ENCODE measurements at regions not wholly inside any gene's neighbourhood (a gene's known extent, or its start where the extent isn't known, plus 50 kb on each side); places are given as distances from the start of the nearest gene placed in this dataset.

DNA sequence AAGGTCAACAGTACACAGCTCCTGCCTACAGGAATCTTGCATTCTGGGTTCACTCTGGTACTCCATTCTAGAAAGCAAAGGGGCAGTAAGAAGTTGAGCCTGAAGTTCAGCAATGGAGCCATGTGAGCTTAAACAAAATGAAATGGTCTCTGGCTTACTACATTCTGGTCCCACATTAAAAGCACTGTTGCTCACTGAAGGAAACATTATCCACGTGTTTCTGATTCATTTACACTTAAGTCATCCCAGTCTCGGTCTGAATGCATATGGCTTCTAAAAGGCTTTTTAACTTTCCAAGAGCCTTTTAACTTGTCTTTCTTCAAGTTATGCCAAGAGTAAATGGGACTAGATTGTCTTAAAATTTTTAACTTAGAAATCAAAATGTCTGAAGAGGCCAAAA is 177.8 kb downstream of the LNPK start:
- Histone ChIP-seq H3K9me2 (ENCODE audit: low read depth, low read length) (no peaks in the 10 kb centered on the region), H3K9ac (ENCODE audit: low read length) (no peak overlapping the region), H2AFZ (ENCODE audit: low read length) (no peak overlapping the region), H3K9me3 (ENCODE audit: low read length) (no peaks in the 10 kb centered on the region), H3K79me2 (ENCODE audit: insufficient read depth, low read length) (no peaks in the 10 kb centered on the region), H3K4me3 (ENCODE audit: low read depth, low read length, poor library complexity, severe bottlenecking) (no peak overlapping the region), H3K27ac (ENCODE audit: low read depth, low read length, poor library complexity, severe bottlenecking) (no peak overlapping the region), H3F3A (ENCODE audit: insufficient read depth, low read length) (no peaks in the 10 kb centered on the region), H3K36me3 (ENCODE audit: insufficient read depth, low read length) (no peaks in the 10 kb centered on the region), H3K27me3 (ENCODE audit: insufficient read depth, low read length) (no peaks in the 10 kb centered on the region), H3K4me1 (ENCODE audit: insufficient read depth, low read length, severe bottlenecking) (no peaks in the 10 kb centered on the region), H4K20me1 (ENCODE audit: insufficient read depth, low read length) (no peaks in the 10 kb centered on the region), H3K4me2 (ENCODE audit: low read length) (no peak overlapping the region)
- TF ChIP-seq CTCF (IDR thresholded peaks at IDR 0.05; ENCODE audit: low read length) = no peak
- TF ChIP-seq EZH2 (IDR thresholded peaks at IDR 0.05; ENCODE audit: borderline replicate concordance, low read length) = no peak

GRCh38 chr2:175823707-175824073 is 178.4 kb downstream of the LNPK start:
- Histone ChIP-seq H4K20me1 (ENCODE audit: insufficient read depth, low read length) (no peaks in the 10 kb centered on the region), H3K79me2 (ENCODE audit: insufficient read depth, low read length) (no peaks in the 10 kb centered on the region), H2AFZ (ENCODE audit: low read length) (no peak overlapping the region), H3K4me2 (ENCODE audit: low read length) (no peak overlapping the region), H3K4me1 (ENCODE audit: insufficient read depth, low read length, severe bottlenecking) (no peaks in the 10 kb centered on the region), H3K9me2 (ENCODE audit: low read depth, low read length) (no peaks in the 10 kb centered on the region), H3K27me3 (ENCODE audit: insufficient read depth, low read length) (no peaks in the 10 kb centered on the region), H3K9me3 (ENCODE audit: low read length) (no peaks in the 10 kb centered on the region), H3K36me3 (ENCODE audit: insufficient read depth, low read length) (no peaks in the 10 kb centered on the region), H3F3A (ENCODE audit: insufficient read depth, low read length) (no peaks in the 10 kb centered on the region), H3K27ac (ENCODE audit: low read depth, low read length, poor library complexity, severe bottlenecking) (no peak overlapping the region), H3K4me3 (ENCODE audit: low read depth, low read length, poor library complexity, severe bottlenecking) (no peak overlapping the region), H3K9ac (ENCODE audit: low read length) (no peak overlapping the region)
- TF ChIP-seq EZH2 (IDR thresholded peaks at IDR 0.05; ENCODE audit: borderline replicate concordance, low read length) (no peak), CTCF (IDR thresholded peaks at IDR 0.05; ENCODE audit: low read length) (no peak)

GRCh38 chr2:175823002-175823706 is 178.9 kb downstream of the LNPK start:
- no peaks in the 10 kb centered on the region for H3F3A ChIP-seq (ENCODE audit: insufficient read depth, low read length)
- no peaks in the 10 kb centered on the region for H3K9me3 ChIP-seq (ENCODE audit: low read length)
- H3K36me3 ChIP-seq (ENCODE audit: insufficient read depth, low read length) = no peaks in the 10 kb centered on the region
- no peaks in the 10 kb centered on the region for H3K4me1 ChIP-seq (ENCODE audit: insufficient read depth, low read length, severe bottlenecking)
- H4K20me1 ChIP-seq (ENCODE audit: insufficient read depth, low read length) = no peaks in the 10 kb centered on the region
- no peak overlapping the region for H3K4me2 ChIP-seq (ENCODE audit: low read length)
- no peaks in the 10 kb centered on the region for H3K9me2 ChIP-seq (ENCODE audit: low read depth, low read length)
- no peak overlapping the region for H3K9ac ChIP-seq (ENCODE audit: low read length)
- no peak overlapping the region for H3K27ac ChIP-seq (ENCODE audit: low read depth, low read length, poor library complexity, severe bottlenecking)
- H3K27me3 ChIP-seq (ENCODE audit: insufficient read depth, low read length) = no peaks in the 10 kb centered on the region
- TF ChIP-seq EZH2 (IDR thresholded peaks at IDR 0.05; ENCODE audit: borderline replicate concordance, low read length) = no peak
- no peaks in the 10 kb centered on the region for H3K79me2 ChIP-seq (ENCODE audit: insufficient read depth, low read length)
- H2AFZ ChIP-seq (ENCODE audit: low read length) = no peak overlapping the region
- H3K4me3 ChIP-seq (ENCODE audit: low read depth, low read length, poor library complexity, severe bottlenecking) = no peak overlapping the region

DNA sequence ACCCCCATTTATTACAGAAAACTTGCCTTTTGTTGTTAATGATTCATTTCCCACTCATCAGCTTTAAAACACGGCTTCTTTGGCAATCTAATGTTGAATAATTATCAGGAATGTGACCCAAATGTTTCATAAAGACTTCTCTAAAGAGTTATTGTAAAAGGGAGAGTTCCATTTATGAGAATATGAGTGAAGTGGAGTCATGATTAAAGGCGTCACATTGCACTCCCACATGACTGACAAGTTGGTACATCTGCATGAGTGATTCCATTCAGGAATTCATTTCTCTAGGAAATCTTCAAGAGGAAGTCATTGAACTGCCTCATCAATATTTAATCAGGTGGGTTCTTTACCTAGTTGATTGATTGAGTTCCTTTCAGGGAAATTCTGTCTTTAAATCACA is 184.8 kb downstream of the LNPK start:
- H3F3A ChIP-seq (ENCODE audit: insufficient read depth, low read length) = no peaks in the 10 kb centered on the region
- TF ChIP-seq CTCF (IDR thresholded peaks at IDR 0.05; ENCODE audit: low read length) (no peak), EZH2 (IDR thresholded peaks at IDR 0.05; ENCODE audit: borderline replicate concordance, low read length) (no peak)
- H2AFZ ChIP-seq (ENCODE audit: low read length) = no peak overlapping the region
- no peak overlapping the region for H3K27ac ChIP-seq (ENCODE audit: low read depth, low read length, poor library complexity, severe bottlenecking)
- no peaks in the 10 kb centered on the region for H3K4me1 ChIP-seq (ENCODE audit: insufficient read depth, low read length, severe bottlenecking)
- H3K9me3 ChIP-seq (ENCODE audit: low read length) = no peaks in the 10 kb centered on the region
- no peaks in the 10 kb centered on the region for H3K9me2 ChIP-seq (ENCODE audit: low read depth, low read length)
- H3K27me3 ChIP-seq (ENCODE audit: insufficient read depth, low read length) = no peaks in the 10 kb centered on the region
- H3K9ac ChIP-seq (ENCODE audit: low read length) = no peak overlapping the region
- H3K79me2 ChIP-seq (ENCODE audit: insufficient read depth, low read length) = no peaks in the 10 kb centered on the region
- no peak overlapping the region for H3K4me3 ChIP-seq (ENCODE audit: low read depth, low read length, poor library complexity, severe bottlenecking)
- H3K4me2 ChIP-seq (ENCODE audit: low read length) = no peak overlapping the region
- no peaks in the 10 kb centered on the region for H3K36me3 ChIP-seq (ENCODE audit: insufficient read depth, low read length)
- H4K20me1 ChIP-seq (ENCODE audit: insufficient read depth, low read length) = no peaks in the 10 kb centered on the region
